ENCODE measurements at regions not wholly inside any gene's neighbourhood (a gene's known extent, or its start where the extent isn't known, plus 50 kb on each side); places are given as distances from the start of the nearest gene placed in this dataset.

GRCh38 chr16:58948244-58948643, 214.1 kb upstream of the GOT2 start:
- Mint-ChIP-seq H3K9me3 (peaks cover 9% of the 10 kb centered on the region), H3K27ac (no peak overlapping the region), H3K4me1 (no peaks in the 10 kb centered on the region), H3K4me3 (no peak overlapping the region), H3K36me3 (ENCODE audit: low read depth) (no peaks in the 10 kb centered on the region), H3K27me3 (ENCODE audit: low read depth) (no peaks in the 10 kb centered on the region)
- no peak for TF ChIP-seq CTCF (IDR thresholded peaks at IDR 0.05; ENCODE audit: unreplicated experiment in 3 of 3)

- Mint-ChIP-seq H3K36me3 (ENCODE audit: low read depth) (no peaks in the 10 kb centered on the region), H3K4me1 (peaks cover 20% of the 10 kb centered on the region), H3K27ac (no peak overlapping the region), H3K4me3 (no peak overlapping the region), H3K27me3 (ENCODE audit: low read depth) (no peaks in the 10 kb centered on the region), H3K9me3 (peaks cover 2% of the 10 kb centered on the region)
- TF ChIP-seq CTCF (IDR thresholded peaks at IDR 0.05; ENCODE audit: unreplicated experiment in 3 of 3) = no peak
These were observed 206.5 kb upstream of the GOT2 start for GRCh38 chr16:58940609-58941008.

GRCh38 chr16:58938811-58939210, 204.7 kb upstream of the GOT2 start:
- Mint-ChIP-seq H3K27me3 (ENCODE audit: low read depth) (no peaks in the 10 kb centered on the region), H3K9me3 (peaks cover 9% of the 10 kb centered on the region), H3K36me3 (ENCODE audit: low read depth) (no peaks in the 10 kb centered on the region), H3K27ac (peak overlapping the region; percentile 20 to 26 (median 26)), H3K4me1 (peaks cover 20% of the 10 kb centered on the region), H3K4me3 (peak overlapping the region in 1 of 3 experiments; percentile 25)
- no peak for TF ChIP-seq CTCF (IDR thresholded peaks at IDR 0.05; ENCODE audit: unreplicated experiment in 3 of 3)

GRCh38 chr16:58937661-58938060, 203.5 kb upstream of the GOT2 start:
- TF ChIP-seq CTCF (IDR thresholded peaks at IDR 0.05; ENCODE audit: unreplicated experiment in 3 of 3) = no peak
- Mint-ChIP-seq H3K27me3 (ENCODE audit: low read depth) (no peaks in the 10 kb centered on the region), H3K9me3 (peaks cover 12% of the 10 kb centered on the region), H3K4me1 (peaks cover 20% of the 10 kb centered on the region), H3K36me3 (ENCODE audit: low read depth) (no peaks in the 10 kb centered on the region), H3K4me3 (peak overlapping the region in 2 of 3 experiments; percentile 1 to 15), H3K27ac (peak overlapping the region in 1 of 3 experiments; percentile 20)

- no peak for TF ChIP-seq CTCF (IDR thresholded peaks at IDR 0.05; ENCODE audit: unreplicated experiment in 3 of 3)
- Mint-ChIP-seq H3K9me3 (peaks cover 10% of the 10 kb centered on the region), H3K27me3 (ENCODE audit: low read depth) (no peaks in the 10 kb centered on the region), H3K4me3 (no peak overlapping the region), H3K4me1 (peaks cover 9% of the 10 kb centered on the region), H3K36me3 (ENCODE audit: low read depth) (no peaks in the 10 kb centered on the region), H3K27ac (no peak overlapping the region)
These were observed 199.1 kb upstream of the GOT2 start for GRCh38 chr16:58933186-58933585.

GRCh38 chr16:58931436-58931835, 197.3 kb upstream of the GOT2 start:
- Mint-ChIP-seq H3K4me1 (no peaks in the 10 kb centered on the region), H3K9me3 (peaks cover 13% of the 10 kb centered on the region), H3K27ac (no peak overlapping the region), H3K27me3 (ENCODE audit: low read depth) (no peaks in the 10 kb centered on the region), H3K36me3 (ENCODE audit: low read depth) (no peaks in the 10 kb centered on the region), H3K4me3 (no peak overlapping the region)
- TF ChIP-seq CTCF (IDR thresholded peaks at IDR 0.05; ENCODE audit: unreplicated experiment in 3 of 3) = no peak

All from nephron (organoid).